ENCODE measurements at regions not wholly inside any gene's neighbourhood (a gene's known extent, or its start where the extent isn't known, plus 50 kb on each side); places are given as distances from the start of the nearest gene placed in this dataset.
"Not testable (repeated sequence)": the region's sequence is repeated elsewhere in the genome, so short reads cannot be mapped to it uniquely, and the experiment has no call there.

DNA sequence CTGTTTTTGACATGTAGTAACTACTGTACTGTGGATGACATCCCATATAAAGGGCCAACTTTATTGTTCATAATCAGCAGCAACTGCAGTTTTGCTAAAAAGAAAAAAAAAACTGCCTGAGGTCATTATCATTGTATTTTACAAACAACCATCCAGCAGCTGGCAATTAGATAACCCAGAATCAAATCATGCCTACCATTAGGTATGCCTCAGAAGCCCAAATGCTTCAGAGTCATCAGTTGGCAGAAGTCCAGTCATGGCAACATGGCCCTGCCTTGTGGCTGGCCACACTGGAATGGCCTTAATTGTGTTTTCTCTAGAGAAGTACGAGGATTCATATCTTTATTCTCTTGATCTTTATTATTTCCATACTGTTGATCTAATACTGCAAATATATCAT lies 462.4 kb upstream of the NRSN1 start:
- Histone ChIP-seq H3K9me3 (replicated peaks) (no peaks in the 10 kb centered on the region), H3K4me3 (no peak overlapping the region), H3K27ac (no peak overlapping the region), H3K36me3 (no peaks in the 10 kb centered on the region), H3K4me1 (no peaks in the 10 kb centered on the region), H3K27me3 (no peaks in the 10 kb centered on the region)
- peak; percentile 21 to 32 for DNase-seq

DNA sequence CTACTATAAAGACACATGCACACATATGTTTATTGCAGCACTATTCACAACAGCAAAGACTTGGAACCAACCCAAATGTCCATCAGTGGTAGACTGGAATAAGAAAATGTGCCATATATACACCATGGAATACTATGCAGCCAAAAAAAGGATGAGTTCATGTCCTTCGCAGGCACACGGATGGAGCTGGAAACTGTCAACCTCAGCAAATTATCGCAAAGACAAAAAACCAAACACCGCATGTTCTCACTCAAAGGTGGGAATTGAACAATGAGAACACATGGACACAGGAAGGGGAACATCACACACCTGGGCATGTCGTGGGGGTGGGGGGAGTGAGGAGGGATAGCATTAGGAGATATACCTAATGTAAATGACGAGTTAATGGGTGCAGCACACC lies 460.1 kb upstream of the NRSN1 start:
- not testable (repeated sequence) for H3K36me3 ChIP-seq; H3K27me3 ChIP-seq; H3K9me3 ChIP-seq (replicated peaks)

DNA sequence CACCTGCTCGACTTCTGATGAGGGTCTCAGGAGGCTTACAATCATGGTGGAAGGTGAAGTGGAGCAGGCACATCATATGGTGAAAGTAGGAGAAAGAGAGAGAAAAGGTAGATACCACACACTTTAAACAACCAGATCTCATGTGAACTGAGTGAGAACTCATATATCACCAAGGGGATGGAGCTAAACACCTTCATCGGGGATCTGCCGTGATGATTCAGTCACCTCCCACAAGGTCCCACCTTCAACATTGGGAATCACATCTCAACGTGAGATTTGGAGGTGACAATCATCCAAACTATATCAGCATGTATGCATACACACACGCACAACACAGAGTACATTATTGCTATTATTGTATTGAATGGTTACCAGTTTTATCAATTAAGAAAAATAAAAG lies 453.3 kb upstream of the NRSN1 start:
- no peak for DNase-seq
- Histone ChIP-seq H3K4me1 (no peaks in the 10 kb centered on the region), H3K36me3 (no peaks in the 10 kb centered on the region), H3K9me3 (replicated peaks) (no peaks in the 10 kb centered on the region), H3K27ac (no peak overlapping the region), H3K4me3 (no peak overlapping the region), H3K27me3 (no peaks in the 10 kb centered on the region)

More for the DNA sequence above, 460.1 kb upstream of the NRSN1 start:
- H3K27ac ChIP-seq, DNase-seq, H3K4me1 ChIP-seq, H3K4me3 ChIP-seq: not testable (repeated sequence)

DNA sequence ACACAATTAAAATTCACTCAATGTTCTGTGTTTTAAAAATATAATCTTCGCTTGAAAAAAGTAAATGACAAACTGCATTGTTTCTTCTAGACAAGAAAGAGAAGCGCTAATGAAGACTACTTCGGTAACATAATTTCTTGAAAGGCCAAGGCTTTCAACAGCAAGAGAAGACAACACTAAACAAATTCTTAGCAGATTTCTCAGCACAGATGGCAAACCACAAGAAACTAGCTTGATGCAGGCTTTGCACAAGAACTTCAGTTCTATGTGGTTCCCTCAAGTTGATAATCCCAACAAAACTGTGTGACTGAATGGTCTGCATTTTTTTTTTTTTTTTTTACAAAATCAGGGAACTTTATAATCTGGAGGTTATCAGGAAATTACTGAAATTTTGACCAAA lies 447.4 kb upstream of the NRSN1 start:
- Histone ChIP-seq H3K4me3 (no peak overlapping the region), H3K27me3 (no peaks in the 10 kb centered on the region)
- no peak for DNase-seq

DNA sequence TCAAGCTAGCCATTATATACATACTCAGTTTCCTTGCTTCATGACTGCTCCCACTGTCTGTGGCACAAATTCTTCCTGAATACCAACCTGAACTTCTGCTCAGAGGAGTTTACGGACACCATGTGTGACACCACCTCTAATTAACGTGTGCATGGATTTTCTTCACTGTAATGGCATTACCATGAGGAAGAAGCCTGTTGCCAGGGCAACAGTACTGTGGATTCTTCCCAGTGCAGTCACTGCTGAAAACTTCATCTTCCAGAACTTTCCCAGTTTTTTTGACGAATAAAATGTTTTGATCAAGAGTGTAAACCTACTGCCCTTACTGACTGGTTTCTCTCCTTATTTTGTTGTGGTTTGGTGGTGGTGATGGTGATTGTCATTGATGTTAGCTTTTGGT lies 444.3 kb upstream of the NRSN1 start:
- no peak overlapping the region for H3K4me3 ChIP-seq
- H3K36me3 ChIP-seq = no peaks in the 10 kb centered on the region
- DNase-seq = no peak
- no peaks in the 10 kb centered on the region for H3K9me3 ChIP-seq (replicated peaks)
- H3K27me3 ChIP-seq = no peaks in the 10 kb centered on the region
- H3K4me1 ChIP-seq = no peaks in the 10 kb centered on the region
- H3K27ac ChIP-seq = no peak overlapping the region

More for the DNA sequence above, 447.4 kb upstream of the NRSN1 start:
- H3K9me3 ChIP-seq (replicated peaks) = no peaks in the 10 kb centered on the region
- no peaks in the 10 kb centered on the region for H3K36me3 ChIP-seq
- H3K4me1 ChIP-seq = no peaks in the 10 kb centered on the region
- H3K27ac ChIP-seq = no peak overlapping the region

DNA sequence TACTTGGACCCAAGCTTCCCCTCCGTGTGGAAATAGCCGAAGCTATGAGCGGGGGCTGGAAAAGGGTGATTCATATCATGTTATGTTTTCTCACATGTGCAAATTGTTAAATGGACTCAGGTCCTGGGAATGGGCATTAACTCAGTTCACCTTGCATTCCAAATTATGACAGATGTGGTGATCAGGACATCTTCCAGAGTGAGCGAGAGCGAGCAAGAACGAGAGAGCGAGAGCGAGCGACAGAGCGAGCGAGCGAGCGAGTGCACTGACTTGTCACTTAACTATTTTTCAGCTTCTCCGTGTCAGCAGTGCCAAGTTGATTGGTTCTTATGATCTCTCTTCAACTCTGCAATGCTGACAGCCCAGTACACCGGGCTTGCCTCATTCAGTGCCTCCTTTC lies 437.4 kb upstream of the NRSN1 start:
- Histone ChIP-seq H3K4me1 (no peaks in the 10 kb centered on the region), H3K27ac (no peak overlapping the region), H3K4me3 (no peak overlapping the region), H3K27me3 (no peaks in the 10 kb centered on the region), H3K36me3 (no peaks in the 10 kb centered on the region), H3K9me3 (replicated peaks) (no peaks in the 10 kb centered on the region)
- no peak for DNase-seq

DNA sequence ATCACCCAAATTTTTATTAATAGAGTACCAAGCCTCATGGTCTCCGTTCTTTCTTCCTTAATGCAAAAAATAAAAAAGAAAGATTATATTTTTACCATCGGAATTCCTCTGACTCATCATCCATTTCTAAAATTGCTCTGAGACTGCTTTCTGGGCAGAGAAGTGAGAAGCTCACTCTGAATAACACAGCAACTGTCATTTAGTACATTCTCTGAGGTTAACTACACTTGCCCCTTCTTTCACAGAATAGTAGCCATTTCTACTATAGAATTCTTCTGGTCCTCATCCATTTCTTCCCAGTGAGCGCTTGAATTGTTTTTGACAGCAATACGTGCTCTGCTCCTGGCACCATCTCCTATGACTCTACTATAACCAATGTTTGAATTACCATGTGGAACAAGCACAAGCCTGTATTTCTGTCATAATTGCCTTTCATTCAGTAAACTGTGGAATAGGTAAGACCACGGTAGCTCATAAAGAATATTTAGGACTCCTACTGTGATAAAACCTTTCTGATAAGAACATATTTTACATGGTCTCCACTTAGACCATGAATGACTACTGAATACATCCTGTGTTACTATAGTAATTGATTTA lies 435.5 kb upstream of the NRSN1 start:
- H3K4me3 ChIP-seq = no peak overlapping the region
- DNase-seq = no peak
- no peaks in the 10 kb centered on the region for H3K36me3 ChIP-seq
- H3K27me3 ChIP-seq = no peaks in the 10 kb centered on the region
- H3K4me1 ChIP-seq = no peaks in the 10 kb centered on the region
- H3K27ac ChIP-seq = no peak overlapping the region
- H3K9me3 ChIP-seq (replicated peaks) = no peaks in the 10 kb centered on the region

DNA sequence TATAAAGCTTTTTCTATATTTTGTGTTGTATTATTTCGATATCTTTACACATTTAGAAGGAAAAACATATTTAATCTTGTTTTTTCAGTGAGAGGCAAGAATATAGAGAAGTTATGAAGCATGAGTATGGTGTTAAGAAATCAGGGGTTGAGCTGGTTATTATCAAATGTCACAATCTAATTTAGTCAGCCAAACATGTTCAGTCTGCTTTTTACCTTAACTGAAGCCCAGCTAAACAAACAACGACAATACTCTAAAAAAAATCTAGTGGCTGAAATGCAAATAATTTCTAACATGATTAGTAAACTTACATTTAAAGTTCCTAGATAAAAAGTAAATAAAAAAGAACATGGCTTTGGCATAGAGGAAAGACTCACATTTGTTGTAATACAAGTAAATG lies 433.8 kb upstream of the NRSN1 start:
- H3K27me3 ChIP-seq = no peaks in the 10 kb centered on the region
- H3K4me3 ChIP-seq = no peak overlapping the region
- DNase-seq = no peak
- no peaks in the 10 kb centered on the region for H3K9me3 ChIP-seq (replicated peaks)
- no peak overlapping the region for H3K27ac ChIP-seq
- no peaks in the 10 kb centered on the region for H3K4me1 ChIP-seq
- no peaks in the 10 kb centered on the region for H3K36me3 ChIP-seq

DNA sequence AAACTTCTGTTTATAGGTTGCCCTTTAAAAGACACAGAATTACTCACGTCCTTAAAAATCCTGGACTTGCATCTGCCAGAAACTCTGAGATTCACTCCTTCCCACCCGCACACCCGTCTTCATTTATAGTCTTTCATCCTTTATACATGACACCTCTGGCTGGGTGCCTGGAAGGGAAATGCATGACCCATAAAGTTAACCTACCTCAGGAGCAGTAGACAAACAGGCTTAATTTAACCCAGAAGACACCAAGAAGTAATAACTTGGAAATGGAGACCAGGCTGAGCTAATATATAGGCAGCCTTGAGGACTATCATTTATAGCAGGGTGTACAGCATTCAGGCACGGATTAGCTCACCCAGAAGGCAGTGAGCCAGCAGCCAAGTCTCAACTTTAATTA lies 429.0 kb upstream of the NRSN1 start:
- H3K9me3 ChIP-seq (replicated peaks) = no peaks in the 10 kb centered on the region
- H3K36me3 ChIP-seq = no peaks in the 10 kb centered on the region
- no peak overlapping the region for H3K27ac ChIP-seq
- DNase-seq = no peak
- no peaks in the 10 kb centered on the region for H3K27me3 ChIP-seq
- no peaks in the 10 kb centered on the region for H3K4me1 ChIP-seq
- H3K4me3 ChIP-seq = no peak overlapping the region

DNA sequence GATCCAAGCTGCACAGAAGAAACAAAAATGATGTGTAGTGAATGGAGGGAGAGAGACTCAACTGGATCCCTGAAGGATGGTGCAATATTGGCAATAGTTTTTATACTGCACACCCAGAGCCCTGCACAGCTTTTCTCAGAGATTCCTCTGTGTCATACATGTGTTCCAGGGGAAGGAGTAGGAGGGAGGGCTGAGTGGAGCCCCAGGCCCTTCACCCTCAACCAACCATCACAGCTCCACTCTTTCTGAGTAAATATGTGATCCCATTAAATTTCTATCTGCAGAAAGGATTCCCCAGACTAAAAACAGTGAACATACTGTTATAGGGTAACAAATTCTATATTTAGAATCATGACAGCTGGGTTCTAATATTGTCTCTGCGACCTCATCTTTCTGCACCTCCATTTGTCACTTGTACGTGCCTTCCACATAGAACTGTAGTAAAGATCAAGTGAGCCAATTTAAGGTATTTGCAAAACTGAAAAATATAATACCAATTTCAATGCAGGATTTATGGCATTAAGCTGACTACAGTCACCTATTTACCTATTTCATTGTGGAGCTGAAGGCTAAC lies 421.4 kb upstream of the NRSN1 start:
- H3K4me3 ChIP-seq = no peak overlapping the region
- no peaks in the 10 kb centered on the region for H3K27me3 ChIP-seq
- 0 out of 2 replicates have a peak, but pooled peaks cover 2% of the 10 kb centered on the region for H3K4me1 ChIP-seq
- H3K27ac ChIP-seq = no peak overlapping the region
- no peaks in the 10 kb centered on the region for H3K36me3 ChIP-seq
- H3K9me3 ChIP-seq (replicated peaks) = no peaks in the 10 kb centered on the region
- peak in 1 of 2 experiments; percentile 6 for DNase-seq

DNA sequence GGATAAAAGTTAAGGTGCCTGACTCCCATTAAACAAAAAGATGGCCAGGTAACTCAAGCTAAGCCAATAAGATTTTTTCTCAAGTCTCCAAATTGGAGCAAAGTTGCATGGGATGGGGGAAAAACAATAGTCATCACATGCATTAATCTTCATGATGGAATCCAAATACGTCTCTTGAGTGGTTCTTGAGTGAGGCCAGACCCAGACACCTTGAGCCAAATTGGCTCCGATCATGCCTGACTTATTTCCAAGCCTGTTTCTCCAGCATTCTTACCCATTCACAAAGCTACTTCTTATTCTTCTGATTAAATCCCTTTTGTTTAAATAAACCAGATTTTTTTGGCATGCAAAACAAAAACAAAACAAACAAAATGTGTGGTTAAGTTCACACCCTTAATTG lies 420.3 kb upstream of the NRSN1 start:
- Histone ChIP-seq H3K27me3 (no peaks in the 10 kb centered on the region), H3K9me3 (replicated peaks) (no peaks in the 10 kb centered on the region), H3K36me3 (no peaks in the 10 kb centered on the region), H3K27ac (no peak overlapping the region), H3K4me1 (0 out of 2 replicates have a peak, but pooled peaks cover 2% of the 10 kb centered on the region), H3K4me3 (no peak overlapping the region)
- DNase-seq = no peak

DNA sequence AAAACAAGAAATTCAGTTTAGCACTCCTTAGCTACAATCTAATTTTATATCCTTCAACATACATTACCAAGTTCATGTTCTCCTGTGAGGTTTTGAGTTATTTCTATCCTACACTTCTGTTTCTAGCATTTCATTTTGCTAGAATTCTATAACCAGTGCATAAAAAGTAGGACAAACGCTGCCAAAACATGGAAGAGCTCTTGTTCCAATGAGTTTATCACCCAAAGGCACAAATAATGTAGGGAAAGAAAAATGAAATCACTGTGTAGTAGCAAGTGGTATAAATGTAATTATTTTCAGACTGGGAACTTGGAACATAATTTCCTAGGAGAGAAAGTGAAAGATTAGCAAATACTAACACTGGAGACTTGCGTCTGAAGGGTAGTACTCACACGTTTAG lies 413.3 kb upstream of the NRSN1 start:
- no peak for DNase-seq
- Histone ChIP-seq H3K4me3 (no peak overlapping the region), H3K9me3 (replicated peaks) (no peaks in the 10 kb centered on the region), H3K27ac (no peak overlapping the region), H3K4me1 (no peaks in the 10 kb centered on the region), H3K27me3 (no peaks in the 10 kb centered on the region), H3K36me3 (no peaks in the 10 kb centered on the region)

DNA sequence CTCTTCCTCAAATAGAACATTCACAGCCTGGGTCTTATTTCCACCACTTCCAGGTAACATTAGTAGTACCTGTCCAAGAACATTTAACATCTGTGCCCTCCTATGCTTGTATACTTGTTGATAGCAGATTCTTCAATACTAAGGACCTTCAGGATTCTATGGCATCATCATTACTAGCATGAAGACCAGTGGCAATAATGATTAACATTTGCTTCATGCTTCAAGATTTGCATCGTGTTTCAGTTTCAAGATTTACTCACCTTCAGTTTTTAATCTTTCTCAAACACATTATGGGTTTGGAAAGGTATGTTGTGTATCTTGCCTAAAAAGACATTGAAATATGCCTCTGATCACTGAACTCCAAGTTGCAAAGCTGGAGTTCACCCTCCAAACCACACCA lies 412.8 kb upstream of the NRSN1 start:
- no peaks in the 10 kb centered on the region for H3K9me3 ChIP-seq (replicated peaks)
- no peak overlapping the region for H3K4me3 ChIP-seq
- no peaks in the 10 kb centered on the region for H3K36me3 ChIP-seq
- DNase-seq = no peak
- H3K4me1 ChIP-seq = no peaks in the 10 kb centered on the region
- H3K27me3 ChIP-seq = no peaks in the 10 kb centered on the region
- H3K27ac ChIP-seq = no peak overlapping the region

DNA sequence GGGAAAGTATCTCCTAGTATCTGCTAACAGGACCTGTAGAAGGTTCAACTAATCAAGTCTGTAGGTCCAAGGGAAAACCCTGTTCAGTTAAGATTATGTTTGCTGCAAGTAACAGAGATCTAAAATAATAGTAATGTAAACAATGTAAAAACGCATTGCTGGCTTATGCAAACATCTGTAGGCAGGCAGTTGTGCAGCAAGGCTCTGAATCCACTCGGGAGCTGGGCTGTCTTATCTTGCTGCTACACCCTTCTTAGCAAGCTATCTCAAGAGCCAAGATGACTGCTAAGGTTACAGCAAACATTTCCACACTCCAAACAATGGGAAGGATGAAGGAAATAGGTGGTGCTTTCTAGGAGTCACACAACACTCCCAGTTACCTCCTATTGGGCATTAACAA lies 397.3 kb upstream of the NRSN1 start:
- Histone ChIP-seq H3K27ac (no peak overlapping the region), H3K27me3 (no peaks in the 10 kb centered on the region), H3K4me3 (no peak overlapping the region), H3K36me3 (no peaks in the 10 kb centered on the region), H3K4me1 (no peaks in the 10 kb centered on the region), H3K9me3 (replicated peaks) (no peaks in the 10 kb centered on the region)
- DNase-seq = no peak

DNA sequence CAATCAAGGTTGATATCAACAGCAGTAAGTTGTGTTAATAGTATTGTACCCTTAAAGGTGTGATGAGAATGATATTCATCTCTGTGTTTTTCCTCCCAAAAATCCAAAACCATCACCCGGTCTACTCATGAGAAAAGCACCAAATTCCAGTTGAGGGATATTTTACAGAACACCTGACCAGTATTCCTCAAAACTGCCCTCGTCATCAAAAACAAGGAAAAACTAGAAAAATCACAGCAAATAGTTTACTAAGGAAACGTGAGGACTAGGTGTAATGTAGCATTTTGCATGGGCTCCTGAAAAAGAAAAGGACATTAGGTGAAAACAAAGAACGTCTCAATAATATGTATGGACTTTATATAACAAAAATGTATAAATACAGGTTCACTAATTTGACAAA lies 394.4 kb upstream of the NRSN1 start:
- H3K36me3 ChIP-seq = no peaks in the 10 kb centered on the region

DNA sequence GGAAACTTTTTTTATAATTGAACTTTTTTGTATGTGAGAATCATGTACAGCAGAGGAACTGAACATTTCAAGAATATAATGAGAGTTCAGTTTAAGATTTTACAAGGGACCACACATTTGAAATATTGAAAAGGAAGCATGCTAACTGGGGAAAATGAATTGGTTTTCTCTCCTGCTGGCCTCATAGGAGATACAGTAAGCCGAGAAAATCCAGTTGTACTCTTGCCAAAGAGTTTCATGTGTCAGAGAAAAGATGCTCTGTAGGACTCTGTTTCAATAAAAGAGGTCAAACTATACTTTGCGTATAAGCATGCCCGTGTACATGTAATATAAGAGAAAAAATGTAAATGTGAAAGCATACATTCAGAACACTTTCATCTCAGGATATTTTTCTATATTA lies 393.5 kb upstream of the NRSN1 start:
- H3K27ac ChIP-seq = no peak overlapping the region
- no peaks in the 10 kb centered on the region for H3K36me3 ChIP-seq
- peak in 1 of 2 experiments; percentile 7 for DNase-seq
- H3K27me3 ChIP-seq = no peaks in the 10 kb centered on the region
- no peaks in the 10 kb centered on the region for H3K4me1 ChIP-seq
- H3K9me3 ChIP-seq (replicated peaks) = no peaks in the 10 kb centered on the region
- no peak overlapping the region for H3K4me3 ChIP-seq

More for the DNA sequence above, 394.4 kb upstream of the NRSN1 start:
- Histone ChIP-seq H3K4me1 (no peaks in the 10 kb centered on the region), H3K27me3 (no peaks in the 10 kb centered on the region), H3K4me3 (no peak overlapping the region), H3K27ac (no peak overlapping the region), H3K9me3 (replicated peaks) (no peaks in the 10 kb centered on the region)
- DNase-seq = no peak
